ENCODE measurements at regions not wholly inside any gene's neighbourhood (a gene's known extent, or its start where the extent isn't known, plus 50 kb on each side); places are given as distances from the start of the nearest gene placed in this dataset.

DNA sequence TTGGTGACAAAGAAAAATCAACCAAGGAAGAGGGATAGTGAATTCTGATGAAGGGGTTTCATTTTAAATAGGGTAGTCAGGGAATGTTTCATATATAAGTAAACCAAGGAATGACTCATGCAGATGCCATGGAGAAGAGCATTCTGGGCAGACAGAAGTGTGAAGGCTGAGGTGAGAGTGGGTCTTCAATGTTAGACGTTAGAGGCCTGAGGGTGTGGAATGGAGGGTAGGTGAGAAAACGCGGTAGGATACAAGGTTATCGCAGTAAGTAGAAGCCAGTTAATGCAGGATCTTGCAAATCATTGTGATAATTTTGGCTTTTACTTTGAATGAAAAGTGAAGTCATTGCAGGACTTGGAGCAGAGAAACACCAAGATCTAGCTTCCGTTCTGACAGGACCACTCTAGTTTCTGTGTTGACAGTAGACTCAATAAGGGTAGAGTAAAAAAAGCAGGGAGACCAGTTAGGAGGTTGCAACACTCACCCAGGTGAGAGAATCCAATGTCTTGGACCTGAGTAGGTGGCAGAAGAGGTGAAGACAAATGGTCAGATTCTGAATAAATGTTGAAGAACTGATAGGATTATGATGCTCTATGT, 225.2 kb upstream of the TMTC4 start:
- H3K27me3 Mint-ChIP-seq (ENCODE audit: low read depth): no peaks in the 10 kb centered on the region
- H3K9me3 Mint-ChIP-seq: no peaks in the 10 kb centered on the region
- no peaks in the 10 kb centered on the region for H3K4me1 Mint-ChIP-seq
- H3K27ac Mint-ChIP-seq: no peak overlapping the region
- no peaks in the 10 kb centered on the region for H3K36me3 Mint-ChIP-seq (ENCODE audit: low read depth)
- TF ChIP-seq, protein P1, sequence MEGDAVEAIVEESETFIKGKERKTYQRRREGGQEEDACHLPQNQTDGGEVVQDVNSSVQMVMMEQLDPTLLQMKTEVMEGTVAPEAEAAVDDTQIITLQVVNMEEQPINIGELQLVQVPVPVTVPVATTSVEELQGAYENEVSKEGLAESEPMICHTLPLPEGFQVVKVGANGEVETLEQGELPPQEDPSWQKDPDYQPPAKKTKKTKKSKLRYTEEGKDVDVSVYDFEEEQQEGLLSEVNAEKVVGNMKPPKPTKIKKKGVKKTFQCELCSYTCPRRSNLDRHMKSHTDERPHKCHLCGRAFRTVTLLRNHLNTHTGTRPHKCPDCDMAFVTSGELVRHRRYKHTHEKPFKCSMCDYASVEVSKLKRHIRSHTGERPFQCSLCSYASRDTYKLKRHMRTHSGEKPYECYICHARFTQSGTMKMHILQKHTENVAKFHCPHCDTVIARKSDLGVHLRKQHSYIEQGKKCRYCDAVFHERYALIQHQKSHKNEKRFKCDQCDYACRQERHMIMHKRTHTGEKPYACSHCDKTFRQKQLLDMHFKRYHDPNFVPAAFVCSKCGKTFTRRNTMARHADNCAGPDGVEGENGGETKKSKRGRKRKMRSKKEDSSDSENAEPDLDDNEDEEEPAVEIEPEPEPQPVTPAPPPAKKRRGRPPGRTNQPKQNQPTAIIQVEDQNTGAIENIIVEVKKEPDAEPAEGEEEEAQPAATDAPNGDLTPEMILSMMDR (IDR thresholded peaks at IDR 0.05; ENCODE audit: unreplicated experiment in 3 of 3): no peak
- no peak overlapping the region for H3K4me3 Mint-ChIP-seq

DNA sequence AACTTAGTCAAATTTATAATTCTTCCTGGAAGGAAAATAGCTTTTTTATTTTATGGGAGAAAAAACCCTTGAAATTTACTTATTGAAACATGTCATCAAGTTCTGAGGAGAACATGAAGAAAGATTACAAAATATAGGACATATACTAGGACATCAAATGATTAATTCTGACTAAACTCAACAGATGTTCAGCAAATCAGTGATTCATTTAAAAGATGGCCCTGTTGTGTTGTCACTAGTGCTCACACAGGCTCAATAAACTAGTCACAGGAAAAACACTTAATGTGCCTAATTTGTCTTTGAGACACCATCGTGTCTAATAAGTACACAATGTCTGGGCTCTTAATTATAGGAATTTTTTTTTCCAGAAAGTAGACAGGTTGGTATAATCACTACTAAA, 223.8 kb upstream of the TMTC4 start:
- H3K36me3 Mint-ChIP-seq (ENCODE audit: low read depth): no peaks in the 10 kb centered on the region
- H3K9me3 Mint-ChIP-seq: no peaks in the 10 kb centered on the region
- no peaks in the 10 kb centered on the region for H3K4me1 Mint-ChIP-seq
- no peak overlapping the region for H3K4me3 Mint-ChIP-seq
- no peaks in the 10 kb centered on the region for H3K27me3 Mint-ChIP-seq (ENCODE audit: low read depth)
- no peak overlapping the region for H3K27ac Mint-ChIP-seq
- TF ChIP-seq, protein P1 (IDR thresholded peaks at IDR 0.05; ENCODE audit: unreplicated experiment in 3 of 3): no peak

DNA sequence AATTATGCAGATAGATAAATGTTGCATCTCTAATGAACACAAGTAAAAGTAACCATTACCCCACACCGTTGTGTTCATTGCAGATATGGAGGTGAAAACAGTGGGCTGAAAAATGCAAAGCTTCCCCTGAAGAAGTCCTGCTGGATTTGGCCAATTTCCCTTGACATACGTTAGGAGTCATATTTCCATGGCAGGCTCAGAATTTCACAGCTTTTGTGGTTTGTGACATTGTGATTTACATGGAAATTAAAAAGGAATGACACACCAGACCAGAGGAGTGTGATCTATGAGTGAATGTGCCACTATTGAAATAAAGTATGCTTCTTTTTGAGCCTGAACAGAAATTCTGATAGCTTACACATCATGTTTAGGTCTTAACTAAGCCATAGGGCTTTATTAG, 221.1 kb upstream of the TMTC4 start:
- no peaks in the 10 kb centered on the region for H3K4me1 Mint-ChIP-seq
- H3K27ac Mint-ChIP-seq: no peak overlapping the region
- H3K9me3 Mint-ChIP-seq: no peaks in the 10 kb centered on the region
- H3K4me3 Mint-ChIP-seq: no peak overlapping the region
- H3K27me3 Mint-ChIP-seq (ENCODE audit: low read depth): no peaks in the 10 kb centered on the region
- no peaks in the 10 kb centered on the region for H3K36me3 Mint-ChIP-seq (ENCODE audit: low read depth)
- TF ChIP-seq, protein P1 (IDR thresholded peaks at IDR 0.05; ENCODE audit: unreplicated experiment in 3 of 3): no peak

DNA sequence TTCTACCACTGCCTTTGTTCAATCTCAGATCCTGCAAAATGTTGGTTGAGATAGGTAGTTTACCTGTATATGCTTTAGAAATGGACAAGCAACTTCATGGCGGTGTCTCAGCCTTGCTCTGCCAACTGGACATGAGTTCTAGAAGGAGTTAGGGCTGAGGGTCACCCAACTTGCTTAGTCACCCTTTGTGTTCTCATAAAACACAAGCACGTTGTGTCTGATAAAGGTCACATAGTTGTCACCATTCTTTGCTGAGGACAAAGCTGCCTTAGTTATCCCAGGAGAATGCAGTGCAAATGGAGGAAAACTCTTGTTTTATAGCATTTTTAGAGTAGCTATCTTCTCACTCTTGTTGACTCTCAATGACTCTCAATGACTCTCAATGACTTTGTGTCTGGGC, 218.4 kb upstream of the TMTC4 start:
- no peaks in the 10 kb centered on the region for H3K9me3 Mint-ChIP-seq
- no peak overlapping the region for H3K4me3 Mint-ChIP-seq
- no peaks in the 10 kb centered on the region for H3K4me1 Mint-ChIP-seq
- no peaks in the 10 kb centered on the region for H3K27me3 Mint-ChIP-seq (ENCODE audit: low read depth)
- no peak overlapping the region for H3K27ac Mint-ChIP-seq
- no peaks in the 10 kb centered on the region for H3K36me3 Mint-ChIP-seq (ENCODE audit: low read depth)
- TF ChIP-seq, protein P1 (IDR thresholded peaks at IDR 0.05; ENCODE audit: unreplicated experiment in 3 of 3): no peak

DNA sequence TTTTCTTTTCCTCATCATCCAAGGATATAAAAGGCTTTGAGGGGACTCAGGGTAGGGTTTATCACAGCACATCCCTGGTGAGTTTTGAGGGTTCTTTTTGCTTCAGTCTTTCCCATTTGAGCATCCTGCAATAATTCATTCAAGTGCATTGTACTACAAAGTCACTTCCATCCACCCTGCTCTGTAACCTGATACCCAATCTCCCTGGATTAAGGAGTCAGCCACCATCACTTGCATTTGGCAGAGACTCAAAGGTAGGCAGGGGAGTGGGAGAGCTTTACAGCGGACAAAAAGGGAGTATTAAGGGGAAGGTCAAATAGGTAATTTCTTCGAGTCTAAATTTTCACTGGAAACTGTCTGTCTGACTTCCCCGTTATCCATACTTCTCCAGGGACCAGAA, 216.1 kb upstream of the TMTC4 start:
- TF ChIP-seq, protein P1 (IDR thresholded peaks at IDR 0.05; ENCODE audit: unreplicated experiment in 3 of 3): no peak
- H3K9me3 Mint-ChIP-seq: no peaks in the 10 kb centered on the region
- no peaks in the 10 kb centered on the region for H3K4me1 Mint-ChIP-seq
- H3K4me3 Mint-ChIP-seq: no peak overlapping the region
- no peaks in the 10 kb centered on the region for H3K27me3 Mint-ChIP-seq (ENCODE audit: low read depth)
- H3K36me3 Mint-ChIP-seq (ENCODE audit: low read depth): no peaks in the 10 kb centered on the region
- H3K27ac Mint-ChIP-seq: no peak overlapping the region

DNA sequence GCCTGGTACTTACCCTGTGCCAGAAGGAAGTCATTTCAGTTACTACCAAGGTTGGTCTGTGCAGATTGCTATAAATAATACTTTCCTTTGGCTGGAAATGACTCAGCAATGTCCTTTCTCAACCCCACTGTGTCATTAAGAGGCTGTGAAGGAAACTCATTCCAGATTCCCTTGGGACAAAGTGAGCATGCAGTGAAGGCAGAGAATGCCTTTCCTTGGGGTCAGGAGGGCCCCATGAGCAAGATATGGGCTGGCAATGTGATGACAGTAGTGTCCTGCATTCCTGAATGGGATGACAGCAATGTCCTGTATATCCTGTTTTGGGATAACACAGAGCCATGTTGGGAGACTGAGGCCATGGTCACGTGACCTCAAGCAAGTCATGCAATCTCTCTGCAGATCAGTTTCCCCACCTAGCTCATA, 213.1 kb upstream of the TMTC4 start:
- Mint-ChIP-seq H3K4me3 (no peak overlapping the region), H3K9me3 (no peaks in the 10 kb centered on the region), H3K36me3 (ENCODE audit: low read depth) (no peaks in the 10 kb centered on the region), H3K27ac (no peak overlapping the region), H3K27me3 (ENCODE audit: low read depth) (no peaks in the 10 kb centered on the region), H3K4me1 (no peaks in the 10 kb centered on the region)
- TF ChIP-seq, protein P1 (IDR thresholded peaks at IDR 0.05; ENCODE audit: unreplicated experiment in 3 of 3): no peak

Measured in nephron (organoid).